Glomerular endothelial cell (primary cell): ENCODE measurements at regions not wholly inside any gene's neighbourhood (a gene's known extent, or its start where the extent isn't known, plus 50 kb on each side); places are given as distances from the start of the nearest gene placed in this dataset.

Experiments
- DNase-seq: peaks from one replicate; pipeline ENCODE4 v3.0.0-alpha.2; 2011; ENCODE audit warnings: low read depth, low spot score; ENCODE audit errors: extremely low read depth

- no peak for DNase-seq
These were observed 178.1 kb upstream of the VEGFC start for GRCh38 chr4:176970853-176971252.

GRCh38 chr4:176971576-176972115, 178.9 kb upstream of the VEGFC start:
- peak; percentile 31 for DNase-seq

GRCh38 chr4:176979416-176979815, 186.7 kb upstream of the VEGFC start:
- DNase-seq = no peak

- DNase-seq = no peak
These were observed 188.4 kb upstream of the VEGFC start for GRCh38 chr4:176981074-176981473.

- DNase-seq = no peak
These were observed 188.8 kb upstream of the VEGFC start for GRCh38 chr4:176981551-176981950.

DNA sequence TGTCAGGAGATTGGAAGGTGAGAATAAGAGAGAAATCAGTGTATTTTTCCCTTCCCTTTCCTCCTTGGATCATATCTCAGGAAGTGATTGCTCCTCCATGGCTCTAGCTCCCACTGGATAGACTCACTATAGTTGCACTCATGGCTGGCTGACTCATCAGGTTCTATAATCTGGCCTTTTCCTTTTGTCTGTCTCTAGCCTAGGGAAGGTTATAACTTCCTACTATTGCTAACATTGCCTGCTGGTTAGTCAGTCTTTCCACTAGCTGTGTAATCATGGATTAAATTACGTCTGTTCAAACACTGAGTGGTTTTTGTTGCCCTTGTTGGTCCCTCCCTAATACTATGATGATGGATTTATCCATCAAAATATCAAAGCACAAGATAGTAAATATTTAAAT, 195.5 kb upstream of the VEGFC start:
- peak; percentile 84 for DNase-seq

GRCh38 chr4:176989186-176989585, 196.5 kb upstream of the VEGFC start:
- no peak for DNase-seq

DNA sequence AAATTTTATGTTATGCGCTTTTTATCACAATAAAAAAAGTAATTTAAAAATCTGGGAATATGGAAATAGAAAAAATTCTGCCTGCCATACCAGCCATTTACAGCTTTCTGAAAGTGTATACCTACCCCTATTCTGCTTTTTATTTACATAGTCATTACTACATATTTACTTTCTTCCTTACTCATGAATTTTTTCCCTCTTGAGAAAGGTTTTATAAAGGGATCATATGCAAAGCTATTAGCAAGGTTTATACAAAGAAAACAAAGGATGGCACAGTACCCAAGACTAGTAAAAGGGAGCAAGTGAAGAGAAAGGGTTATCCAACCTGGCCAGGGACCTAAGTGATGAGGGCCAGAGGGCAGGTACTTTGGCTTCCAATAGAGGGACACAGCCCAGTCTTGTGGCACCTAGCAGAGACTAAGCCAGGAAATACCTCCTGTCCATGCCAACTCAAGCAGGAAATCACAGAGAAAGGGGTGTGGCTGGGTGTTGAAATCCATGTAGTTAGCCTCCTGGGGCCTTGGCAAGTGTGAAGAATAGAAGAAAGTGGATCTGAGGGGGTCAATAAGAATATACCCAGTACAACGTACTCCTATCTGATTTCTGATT, 207.3 kb upstream of the VEGFC start:
- DNase-seq = no peak

DNA sequence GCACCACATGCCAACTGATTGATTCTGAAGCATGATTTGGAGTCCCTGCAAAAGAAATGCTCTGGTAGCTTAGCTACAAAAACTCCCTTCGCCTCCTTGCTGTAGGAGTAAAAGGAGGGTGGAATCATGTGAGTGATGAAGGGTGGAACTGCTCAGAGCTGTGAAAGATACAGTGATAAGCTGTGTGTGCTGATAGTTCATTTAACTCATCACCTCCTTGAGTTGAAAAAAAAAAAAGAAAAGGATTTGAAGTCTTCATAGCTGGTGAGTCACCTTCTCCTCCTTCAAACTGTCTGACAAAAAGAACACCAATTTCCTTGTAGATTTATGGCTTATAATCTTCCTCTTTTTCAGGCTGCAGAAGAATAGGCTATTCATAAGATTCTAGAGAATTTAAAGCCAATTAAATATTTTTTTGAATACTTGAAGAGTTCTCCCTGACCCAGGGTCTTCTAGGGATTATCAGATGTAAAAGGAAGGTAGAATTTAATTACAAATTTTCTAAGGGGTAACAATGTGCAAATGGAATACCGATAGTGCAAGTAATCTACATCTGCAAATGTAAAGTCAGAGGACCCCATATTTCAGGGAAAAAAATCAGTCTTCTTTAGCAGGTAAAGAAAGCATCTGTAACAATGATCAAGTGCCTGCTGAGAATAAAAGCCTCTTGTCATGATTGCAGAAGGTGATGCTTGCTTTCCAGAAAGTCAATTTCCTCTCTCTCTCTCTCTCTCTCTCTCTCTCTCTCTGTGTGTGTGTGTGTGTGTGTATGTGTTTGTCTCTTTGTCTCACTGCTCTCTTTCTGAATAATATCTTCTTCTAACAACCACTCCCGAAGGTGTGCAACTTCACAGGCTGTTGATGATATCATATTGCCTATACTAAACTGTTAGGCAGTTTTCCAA, 208.8 kb upstream of the VEGFC start:
- DNase-seq = no peak

DNA sequence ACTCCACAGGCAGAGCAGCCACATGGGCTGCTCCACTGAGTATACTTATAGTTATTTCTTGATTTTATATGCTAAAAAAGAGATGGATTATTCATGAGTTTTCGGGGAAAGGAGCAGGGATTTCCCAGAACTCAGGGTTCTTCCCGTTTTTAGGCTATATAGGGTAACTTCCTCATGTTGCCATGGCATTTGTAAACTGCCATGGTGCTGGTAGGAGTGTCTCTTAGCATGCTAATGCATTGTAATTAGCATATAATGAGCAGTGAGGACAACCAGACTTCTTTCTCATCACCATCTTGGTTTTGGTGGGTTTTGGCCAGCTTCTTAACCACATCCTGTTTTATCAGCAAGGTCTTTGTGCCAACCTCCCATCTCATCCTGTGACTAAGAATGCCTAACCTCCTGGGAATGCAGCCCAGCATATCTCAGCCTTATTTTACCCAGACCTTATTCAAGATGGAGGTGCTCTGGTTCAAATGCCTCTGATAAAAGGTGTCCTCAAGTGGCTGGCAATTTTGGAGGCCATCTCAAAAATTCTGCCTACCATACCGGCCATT, 213.0 kb upstream of the VEGFC start:
- DNase-seq = peak; percentile 23

GRCh38 chr4:177006331-177006730, 213.6 kb upstream of the VEGFC start:
- no peak for DNase-seq

- no peak for DNase-seq
These were observed 215.5 kb upstream of the VEGFC start for GRCh38 chr4:177008071-177008835.

GRCh38 chr4:177008836-177009501, 216.2 kb upstream of the VEGFC start:
- no peak for DNase-seq

GRCh38 chr4:177010418-177010817, 217.7 kb upstream of the VEGFC start:
- DNase-seq = no peak

DNA sequence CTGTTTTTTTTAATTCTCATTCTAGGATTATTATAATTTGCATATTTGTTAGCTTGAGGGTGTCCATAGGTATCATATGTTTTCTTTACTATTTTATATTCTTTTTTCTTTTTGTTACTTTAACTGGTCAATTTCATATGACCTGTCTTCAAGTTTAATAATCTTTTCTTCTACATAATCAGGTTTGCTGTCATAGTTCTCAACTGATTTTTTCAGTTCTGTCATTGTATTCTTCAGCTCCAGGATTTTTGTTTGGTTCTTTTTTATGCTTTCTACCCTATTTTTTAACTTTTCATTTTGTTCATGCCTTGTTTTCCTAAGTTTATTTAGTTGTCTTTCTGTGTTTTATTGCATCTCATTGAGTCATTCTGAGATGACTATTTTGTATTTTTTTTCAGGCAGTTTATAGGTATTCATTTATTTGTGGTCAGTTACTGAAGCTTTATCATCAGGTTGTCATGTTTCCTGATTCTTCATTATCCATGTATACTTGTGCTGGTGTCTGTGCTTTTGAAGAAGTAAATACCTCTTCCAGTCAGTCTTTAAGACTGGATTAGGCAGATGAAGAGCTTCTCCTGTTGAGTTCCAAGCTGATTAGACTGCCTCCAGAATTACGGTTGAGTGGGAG, 220.3 kb upstream of the VEGFC start:
- no peak for DNase-seq

DNA sequence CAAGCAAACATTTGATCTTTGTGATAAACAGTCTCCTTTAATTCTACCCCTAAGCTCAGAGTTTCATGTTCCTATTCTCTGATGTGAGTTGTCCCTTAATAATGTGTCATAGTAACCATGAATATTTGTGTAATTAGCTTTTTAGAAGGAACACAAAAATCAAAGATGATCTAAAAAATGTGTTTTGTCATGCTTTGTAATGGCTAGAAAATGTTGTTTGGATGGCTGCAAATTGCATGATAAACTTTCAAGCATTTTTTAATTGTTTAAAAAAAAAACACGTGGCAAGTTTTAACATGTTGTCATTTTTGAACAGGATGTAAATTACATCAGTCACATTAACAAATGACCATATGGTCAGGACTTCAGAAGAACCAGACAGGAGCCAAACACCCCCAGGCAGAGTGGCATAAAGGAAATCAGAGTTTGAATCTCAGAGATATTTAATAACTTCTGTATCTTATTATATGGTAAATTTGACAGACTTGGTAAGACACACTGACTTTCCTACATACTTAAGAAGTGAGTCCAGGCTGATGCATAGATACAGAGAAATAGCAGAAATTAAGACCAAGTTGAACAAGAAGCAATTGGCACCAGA, 223.9 kb upstream of the VEGFC start:
- DNase-seq = no peak

DNA sequence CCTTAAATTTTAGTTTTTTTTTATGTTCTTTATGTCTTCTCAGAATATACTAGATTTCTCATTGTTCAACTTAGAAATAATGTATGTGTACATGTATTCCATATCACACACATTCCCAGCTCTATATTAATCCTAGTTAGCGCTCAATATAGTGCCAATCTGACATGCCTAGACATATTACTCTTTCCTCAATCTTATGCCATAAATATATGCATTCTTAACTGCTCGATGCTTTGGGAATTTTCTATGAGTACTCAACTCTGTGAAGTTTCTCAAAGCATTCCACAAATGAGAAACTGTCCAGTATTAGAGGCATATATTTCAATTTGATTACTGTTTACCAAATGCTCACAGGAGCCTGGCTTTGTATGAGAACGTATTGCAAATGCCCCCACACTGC, 231.2 kb upstream of the VEGFC start:
- no peak for DNase-seq

DNA sequence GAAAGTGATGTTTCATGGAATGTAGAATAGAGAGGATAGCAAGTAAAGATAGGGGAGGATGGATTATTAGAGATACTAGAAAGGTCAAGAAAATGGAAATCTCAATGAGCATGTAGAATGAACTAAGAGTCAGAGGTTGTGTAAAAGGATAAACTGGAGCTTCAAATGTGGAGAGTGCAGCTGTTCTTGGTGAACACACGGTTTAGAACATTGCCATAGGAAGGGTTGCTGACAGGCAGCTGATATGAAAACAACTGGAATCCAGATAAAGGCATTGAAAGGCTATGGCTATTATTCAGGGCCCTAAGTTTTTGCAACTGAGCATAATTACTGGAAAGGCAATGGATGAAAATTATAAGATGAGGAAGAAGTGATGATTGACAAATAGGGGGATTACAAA, 239.6 kb upstream of the VEGFC start:
- no peak for DNase-seq

DNA sequence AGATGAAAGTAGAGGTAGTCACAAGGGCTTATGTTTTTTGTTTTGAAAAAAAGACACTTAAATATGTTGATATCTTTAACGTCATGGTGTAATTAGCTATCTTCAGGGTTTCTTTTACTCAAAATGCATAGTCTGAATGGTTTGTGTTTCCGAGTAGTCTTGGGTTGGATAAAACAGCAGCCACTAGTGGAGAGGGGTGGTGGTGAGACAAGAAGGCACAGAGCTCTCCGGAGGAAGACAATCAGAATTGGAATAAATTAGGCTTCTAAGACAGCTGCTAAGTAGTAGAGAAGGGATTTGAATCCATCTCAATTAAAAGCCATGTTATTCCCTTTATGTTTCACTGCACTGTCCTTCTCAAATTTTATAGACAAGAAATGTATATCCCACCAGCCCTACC, 240.4 kb upstream of the VEGFC start:
- no peak for DNase-seq

DNA sequence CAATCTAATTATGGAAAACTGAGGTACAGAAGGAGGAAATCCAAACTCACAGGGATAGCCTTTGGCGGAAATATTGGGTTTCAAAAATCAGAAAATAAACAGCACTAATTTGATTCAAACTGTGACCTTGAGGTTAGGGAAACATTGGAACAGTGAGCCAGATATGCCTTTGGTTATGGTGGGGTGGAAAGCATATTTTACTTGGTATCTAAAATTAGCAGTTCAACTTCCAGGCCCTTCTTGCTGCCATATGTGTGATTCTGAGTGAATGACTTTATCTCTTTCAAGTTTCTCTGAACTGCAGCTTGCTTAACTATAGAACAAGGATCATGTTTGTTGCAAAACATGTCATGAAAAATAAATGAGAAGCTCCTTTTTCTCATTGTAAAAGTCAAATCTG, 240.9 kb upstream of the VEGFC start:
- DNase-seq = no peak
